ENCODE measurements at regions not wholly inside any gene's neighbourhood (a gene's known extent, or its start where the extent isn't known, plus 50 kb on each side); places are given as distances from the start of the nearest gene placed in this dataset.
A peak's percentile ranks its signal among the peaks of the same experiment; 100 is the strongest.

DNA sequence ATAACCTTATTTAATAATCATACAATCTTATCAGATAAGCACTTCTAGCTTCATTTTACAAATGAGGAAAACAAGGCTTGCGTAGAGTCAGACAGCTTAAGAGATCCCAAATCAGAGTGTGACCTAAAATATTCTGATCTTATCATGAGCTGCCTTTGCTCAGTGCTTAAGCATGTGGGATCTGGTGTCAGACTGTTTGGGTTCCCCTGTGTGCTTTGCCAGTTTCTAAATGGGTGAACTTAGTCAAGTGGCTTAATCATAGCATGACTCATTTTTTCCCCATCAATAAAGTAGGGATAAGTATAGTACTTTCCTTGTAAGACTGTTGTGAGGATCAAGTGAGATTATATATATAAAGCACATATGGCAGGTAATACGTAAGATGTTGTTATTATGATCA, 612.6 kb upstream of the C16orf82 start:
- H3K27me3 ChIP-seq (ENCODE audit: control insufficient read depth in 1 of 2, insufficient read depth in 2 of 2, low read length in 2 of 2): no peaks in the 10 kb centered on the region
- TF ChIP-seq ZUFSP (CRISPR knock-in tag; IDR thresholded peaks at IDR 0.05; ENCODE audit: borderline replicate concordance) (no peak), ATF1 (CRISPR knock-in tag; IDR thresholded peaks at IDR 0.05) (no peak), ZNF768 (CRISPR knock-in tag; IDR thresholded peaks at IDR 0.05) (no peak), ZNF441 (CRISPR knock-in tag; IDR thresholded peaks at IDR 0.05; ENCODE audit: borderline replicate concordance) (no peak), TGIF2 (CRISPR knock-in tag; IDR thresholded peaks at IDR 0.05) (no peak), FOXP1 (IDR thresholded peaks at IDR 0.05) (no peak), FOXP1 (CRISPR knock-in tag; IDR thresholded peaks at IDR 0.05) (no peak), ZNF709 (CRISPR knock-in tag; IDR thresholded peaks at IDR 0.05) (no peak), NCOR1 (IDR thresholded peaks at IDR 0.05; ENCODE audit: borderline replicate concordance, low read length) (no peak), PAWR (CRISPR knock-in tag; IDR thresholded peaks at IDR 0.05; ENCODE audit: borderline replicate concordance) (no peak)
- H4K20me1 ChIP-seq (ENCODE audit: insufficient read depth, low read length): no peaks in the 10 kb centered on the region
- peaks cover 52% of the 10 kb centered on the region for H3K9me3 ChIP-seq (ENCODE audit: low read length)
- 31% methylated on average over 2 of the region's 2 CpGs for WGBS (ENCODE audit: low lambda C conversion rate)
- H3K4me3 ChIP-seq (replicated peaks in 1 of 3; ENCODE audit: insufficient read depth in 1 of 3, low read depth in 2 of 3, low read length in 3 of 3): no peak overlapping the region
- H3K4me1 ChIP-seq (ENCODE audit: insufficient read depth, low read length): no peaks in the 10 kb centered on the region
- CTCF ChIA-PET (ENCODE audit: low intra/inter-chr PET ratio, low total read pairs): no interaction called here
- H3K36me3 ChIP-seq (replicated peaks in 1 of 2; ENCODE audit: control insufficient read depth in 1 of 2, insufficient read depth in 2 of 2, low read length in 2 of 2): no peaks in the 10 kb centered on the region
- in situ Hi-C loops (cut with HindIII; ENCODE audit: extremely low pct_ligation_motif_present, low pct_unique_long_range_greater_than_20kb): no loop called here
- ATAC-seq (no peak), FAIRE-seq (no peak), DNase-seq (ENCODE audit: low spot score) (no peak)
- POLR2A ChIA-PET: no interaction called here
- no peaks in the 10 kb centered on the region for H3K79me2 ChIP-seq (ENCODE audit: insufficient read depth, low read length)
- no TSS peak for BruUV-seq (replicated peaks)
- no peak overlapping the region for H3K4me2 ChIP-seq (ENCODE audit: low read depth, low read length)
- no peak overlapping the region for H3K9ac ChIP-seq (ENCODE audit: insufficient read depth, low read depth, low read length)
- H2AFZ ChIP-seq (ENCODE audit: low read length): no peak overlapping the region
- intact Hi-C loops (cut with micrococcal nuclease; ENCODE audit: unreplicated experiment): no loop called here
- H3K27ac ChIP-seq (ENCODE audit: extremely low read length, insufficient read depth, low read length): no peak overlapping the region

- 18% methylated on average over 8 of the region's 8 CpGs for WGBS (ENCODE audit: low lambda C conversion rate)
- H3K4me3 ChIP-seq (replicated peaks in 1 of 3; ENCODE audit: insufficient read depth in 1 of 3, low read depth in 2 of 3, low read length in 3 of 3): no peak overlapping the region
- H2AFZ ChIP-seq (ENCODE audit: low read length): no peak overlapping the region
- H3K9ac ChIP-seq (ENCODE audit: insufficient read depth, low read depth, low read length): no peak overlapping the region
- H4K20me1 ChIP-seq (ENCODE audit: insufficient read depth, low read length): no peaks in the 10 kb centered on the region
- no peak overlapping the region for H3K27ac ChIP-seq (ENCODE audit: extremely low read length, insufficient read depth, low read length)
- no peaks in the 10 kb centered on the region for H3K27me3 ChIP-seq (ENCODE audit: control insufficient read depth in 1 of 2, insufficient read depth in 2 of 2, low read length in 2 of 2)
- no peaks in the 10 kb centered on the region for H3K36me3 ChIP-seq (replicated peaks in 1 of 2; ENCODE audit: control insufficient read depth in 1 of 2, insufficient read depth in 2 of 2, low read length in 2 of 2)
- H3K79me2 ChIP-seq (ENCODE audit: insufficient read depth, low read length): no peaks in the 10 kb centered on the region
- no peaks in the 10 kb centered on the region for H3K4me1 ChIP-seq (ENCODE audit: insufficient read depth, low read length)
- FAIRE-seq (no peak), ATAC-seq (no peak), DNase-seq (ENCODE audit: low spot score) (no peak)
- H3K4me2 ChIP-seq (ENCODE audit: low read depth, low read length): no peak overlapping the region
- in situ Hi-C loops (cut with HindIII; ENCODE audit: extremely low pct_ligation_motif_present, low pct_unique_long_range_greater_than_20kb) (no loop called here), intact Hi-C loops (cut with micrococcal nuclease; ENCODE audit: unreplicated experiment) (no loop called here)
- CTCF ChIA-PET (ENCODE audit: low intra/inter-chr PET ratio, low total read pairs): no interaction called here
- no peak for TF ChIP-seq ZNF720 (CRISPR knock-in tag; IDR thresholded peaks at IDR 0.05)
- TF ChIP-seq MNT (IDR thresholded peaks at IDR 0.05): 0 out of 2 replicates have a peak, but pooled peaks have one; percentile 16
- BruUV-seq (replicated peaks): no TSS peak
- H3K9me3 ChIP-seq (ENCODE audit: low read length): peaks cover 50% of the 10 kb centered on the region
- POLR2A ChIA-PET: no interaction called here
Observed at GRCh38 chr16:26456074-26456473, 610.7 kb upstream of the C16orf82 start.

All from HepG2 (cell line).